A549 (cell line): ENCODE measurements at regions not wholly inside any gene's neighbourhood (a gene's known extent, or its start where the extent isn't known, plus 50 kb on each side); places are given as distances from the start of the nearest gene placed in this dataset.

ENCODE experiments used
- BHLHE40 ChIP-seq: IDR thresholded peaks from 2 replicates; pipeline ENCODE4 v1.6.1; 2012; ENCODE audit warnings: low read depth, low read length, inconsistent platforms
- CTCF ChIP-seq: fragments of >200 bp; sonication (Bioruptor Twin); formaldehyde crosslinking; IDR thresholded peaks from 3 replicates; pipeline ENCODE4 v1.5.1; 2016
- EP300 ChIP-seq, 2 experiments: fragments of >200 bp; sonication (Bioruptor Twin); formaldehyde crosslinking; IDR thresholded peaks; 2 replicates in 1 of 2; 3 replicates in 1 of 2; pipeline ENCODE4 v1.6.1; 2016 to 2017
- POLR2A ChIP-seq: IDR thresholded peaks from 2 replicates; pipeline ENCODE4 v1.6.1; 2012; ENCODE audit warnings: mild to moderate bottlenecking, low read length
- RNF2 ChIP-seq: fragments of 200-600 bp; sonication (generic); IDR thresholded peaks from 2 replicates; pipeline ENCODE4 v1.6.1; 2016; ENCODE audit warnings: low read depth, mild to moderate bottlenecking, antibody characterized with exemption, moderate library complexity, borderline replicate concordance
- SREBF2 ChIP-seq: fragments of 450-650 bp; IDR thresholded peaks from 2 replicates; pipeline ENCODE4 v1.6.1; 2014; ENCODE audit warnings: mild to moderate bottlenecking, moderate library complexity
- USF2 ChIP-seq: fragments of 450-650 bp; IDR thresholded peaks from 2 replicates; pipeline ENCODE4 v1.6.1; 2014; ENCODE audit warnings: antibody characterized with exemption

- no peak for TF ChIP-seq SREBF2
- TF ChIP-seq EP300 (IDR thresholded peaks at IDR 0.05), result no peak
- TF ChIP-seq USF2, result no peak
- TF ChIP-seq CTCF, result no peak
- no peak for TF ChIP-seq RNF2
- no peak for TF ChIP-seq POLR2A
- no peak for TF ChIP-seq BHLHE40
Measured at GRCh38 chr10:60678978-60679377, 99.3 kb upstream of the CDK1 start.
